HL-60 (cell line): ENCODE measurements at regions not wholly inside any gene's neighbourhood (a gene's known extent, or its start where the extent isn't known, plus 50 kb on each side); places are given as distances from the start of the nearest gene placed in this dataset.

Source experiments
- DNase-seq, 2 experiments: peaks; one replicate each; pipeline ENCODE4 v3.0.0-alpha.2; 2010 to 2020; ENCODE audit warnings: low read depth in 1 of 2, low spot score in 1 of 2
- H3K27ac ChIP-seq: fragments of 250-450 bp; sonication (Bioruptor Pico); replicated peaks from 2 replicates; pipeline ENCODE4 v1.5.1; 2020; ENCODE audit warnings: mild to moderate bottlenecking, moderate library complexity
- H3K27me3 ChIP-seq: fragments of 250-450 bp; sonication (Bioruptor Pico); 2 replicates; pipeline ENCODE4 v1.5.1; 2021; ENCODE audit warnings: mild to moderate bottlenecking, moderate library complexity; ENCODE audit not compliant: insufficient read depth, poor library complexity, severe bottlenecking
- H3K4me3 ChIP-seq: replicated peaks from 2 replicates; pipeline ENCODE4 v1.5.1; 2011; ENCODE audit warnings: mild to moderate bottlenecking, control low read depth, low read length; ENCODE audit not compliant: insufficient read depth
- GABPA ChIP-seq: IDR thresholded peaks from 2 replicates; pipeline ENCODE4 v1.6.1; 2012; ENCODE audit warnings: low read depth
- POLR2AphosphoS5 ChIP-seq: IDR thresholded peaks from 2 replicates; pipeline ENCODE4 v1.6.1; 2012; ENCODE audit warnings: low read depth
- SPI1 ChIP-seq: IDR thresholded peaks from 2 replicates; pipeline ENCODE4 v1.6.1; 2012; ENCODE audit warnings: low read depth, mild to moderate bottlenecking, borderline replicate concordance
- TF ChIP-seq, protein P1 (sequence below): IDR thresholded peaks from one replicate; pipeline ENCODE4 v1.5.1; 2011; ENCODE audit warnings: low read length, control low read depth, inconsistent platforms; ENCODE audit not compliant: insufficient read depth
- TF ChIP-seq, protein P2 (sequence below): IDR thresholded peaks from 2 replicates; pipeline ENCODE4 v1.6.1; 2012; ENCODE audit warnings: low read depth; ENCODE audit not compliant: insufficient replicate concordance

DNA sequence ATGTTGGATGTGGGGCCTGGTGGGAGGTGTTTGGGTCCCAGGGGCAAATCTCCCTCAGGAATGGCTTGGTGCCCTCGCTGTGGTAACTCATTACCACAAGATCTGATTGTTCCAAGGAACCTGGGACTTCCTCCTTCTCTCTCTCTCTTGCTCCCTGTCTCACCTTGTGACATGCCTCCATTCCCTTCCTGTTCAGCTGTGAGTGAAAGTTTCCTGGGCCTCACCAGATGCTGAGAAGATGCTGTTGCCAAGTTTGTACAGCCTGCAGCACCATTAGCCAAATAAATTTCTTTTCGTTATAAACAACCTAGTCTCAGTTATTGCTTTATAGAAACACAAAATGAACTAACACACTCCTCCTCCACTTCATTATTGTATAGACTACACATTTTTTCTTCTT is 759.8 kb upstream of the MDGA2 start:
- Histone ChIP-seq H3K27ac (no peak overlapping the region), H3K27me3 (no peaks in the 10 kb centered on the region), H3K4me3 (no peak overlapping the region)
- TF ChIP-seq POLR2AphosphoS5, result no peak
- TF ChIP-seq, protein P1, sequence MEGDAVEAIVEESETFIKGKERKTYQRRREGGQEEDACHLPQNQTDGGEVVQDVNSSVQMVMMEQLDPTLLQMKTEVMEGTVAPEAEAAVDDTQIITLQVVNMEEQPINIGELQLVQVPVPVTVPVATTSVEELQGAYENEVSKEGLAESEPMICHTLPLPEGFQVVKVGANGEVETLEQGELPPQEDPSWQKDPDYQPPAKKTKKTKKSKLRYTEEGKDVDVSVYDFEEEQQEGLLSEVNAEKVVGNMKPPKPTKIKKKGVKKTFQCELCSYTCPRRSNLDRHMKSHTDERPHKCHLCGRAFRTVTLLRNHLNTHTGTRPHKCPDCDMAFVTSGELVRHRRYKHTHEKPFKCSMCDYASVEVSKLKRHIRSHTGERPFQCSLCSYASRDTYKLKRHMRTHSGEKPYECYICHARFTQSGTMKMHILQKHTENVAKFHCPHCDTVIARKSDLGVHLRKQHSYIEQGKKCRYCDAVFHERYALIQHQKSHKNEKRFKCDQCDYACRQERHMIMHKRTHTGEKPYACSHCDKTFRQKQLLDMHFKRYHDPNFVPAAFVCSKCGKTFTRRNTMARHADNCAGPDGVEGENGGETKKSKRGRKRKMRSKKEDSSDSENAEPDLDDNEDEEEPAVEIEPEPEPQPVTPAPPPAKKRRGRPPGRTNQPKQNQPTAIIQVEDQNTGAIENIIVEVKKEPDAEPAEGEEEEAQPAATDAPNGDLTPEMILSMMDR, result no peak
- no peak for TF ChIP-seq SPI1
- TF ChIP-seq, protein P2, sequence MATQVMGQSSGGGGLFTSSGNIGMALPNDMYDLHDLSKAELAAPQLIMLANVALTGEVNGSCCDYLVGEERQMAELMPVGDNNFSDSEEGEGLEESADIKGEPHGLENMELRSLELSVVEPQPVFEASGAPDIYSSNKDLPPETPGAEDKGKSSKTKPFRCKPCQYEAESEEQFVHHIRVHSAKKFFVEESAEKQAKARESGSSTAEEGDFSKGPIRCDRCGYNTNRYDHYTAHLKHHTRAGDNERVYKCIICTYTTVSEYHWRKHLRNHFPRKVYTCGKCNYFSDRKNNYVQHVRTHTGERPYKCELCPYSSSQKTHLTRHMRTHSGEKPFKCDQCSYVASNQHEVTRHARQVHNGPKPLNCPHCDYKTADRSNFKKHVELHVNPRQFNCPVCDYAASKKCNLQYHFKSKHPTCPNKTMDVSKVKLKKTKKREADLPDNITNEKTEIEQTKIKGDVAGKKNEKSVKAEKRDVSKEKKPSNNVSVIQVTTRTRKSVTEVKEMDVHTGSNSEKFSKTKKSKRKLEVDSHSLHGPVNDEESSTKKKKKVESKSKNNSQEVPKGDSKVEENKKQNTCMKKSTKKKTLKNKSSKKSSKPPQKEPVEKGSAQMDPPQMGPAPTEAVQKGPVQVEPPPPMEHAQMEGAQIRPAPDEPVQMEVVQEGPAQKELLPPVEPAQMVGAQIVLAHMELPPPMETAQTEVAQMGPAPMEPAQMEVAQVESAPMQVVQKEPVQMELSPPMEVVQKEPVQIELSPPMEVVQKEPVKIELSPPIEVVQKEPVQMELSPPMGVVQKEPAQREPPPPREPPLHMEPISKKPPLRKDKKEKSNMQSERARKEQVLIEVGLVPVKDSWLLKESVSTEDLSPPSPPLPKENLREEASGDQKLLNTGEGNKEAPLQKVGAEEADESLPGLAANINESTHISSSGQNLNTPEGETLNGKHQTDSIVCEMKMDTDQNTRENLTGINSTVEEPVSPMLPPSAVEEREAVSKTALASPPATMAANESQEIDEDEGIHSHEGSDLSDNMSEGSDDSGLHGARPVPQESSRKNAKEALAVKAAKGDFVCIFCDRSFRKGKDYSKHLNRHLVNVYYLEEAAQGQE, result no peak
- TF ChIP-seq GABPA, result no peak
- DNase-seq, result no peak

DNA sequence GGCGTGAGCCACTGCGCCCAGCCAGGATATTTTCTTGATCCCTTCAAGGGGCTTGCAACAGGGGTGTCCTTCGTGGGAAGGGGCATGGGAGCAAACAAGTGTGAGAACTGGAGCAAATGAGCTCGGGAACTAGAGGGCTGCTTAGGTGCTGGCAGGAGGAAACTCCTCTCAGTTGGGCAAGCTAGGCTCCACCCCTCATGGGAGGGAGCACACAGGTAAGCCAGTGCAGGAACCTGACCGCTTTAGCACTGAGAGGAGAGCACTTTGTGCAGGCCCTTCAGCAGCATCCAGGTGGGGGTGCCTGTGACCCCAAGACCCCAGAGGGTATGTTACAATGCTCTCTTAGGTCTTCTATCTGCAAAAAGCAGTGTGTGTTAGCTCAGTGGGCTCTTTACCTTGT is 755.4 kb upstream of the MDGA2 start:
- Histone ChIP-seq H3K4me3 (no peak overlapping the region), H3K27ac (no peak overlapping the region), H3K27me3 (no peaks in the 10 kb centered on the region)
- no peak for DNase-seq
- TF ChIP-seq SPI1 (no peak), GABPA (no peak), POLR2AphosphoS5 (no peak)
- TF ChIP-seq, protein P1, result no peak
- TF ChIP-seq, protein P2, result no peak

DNA sequence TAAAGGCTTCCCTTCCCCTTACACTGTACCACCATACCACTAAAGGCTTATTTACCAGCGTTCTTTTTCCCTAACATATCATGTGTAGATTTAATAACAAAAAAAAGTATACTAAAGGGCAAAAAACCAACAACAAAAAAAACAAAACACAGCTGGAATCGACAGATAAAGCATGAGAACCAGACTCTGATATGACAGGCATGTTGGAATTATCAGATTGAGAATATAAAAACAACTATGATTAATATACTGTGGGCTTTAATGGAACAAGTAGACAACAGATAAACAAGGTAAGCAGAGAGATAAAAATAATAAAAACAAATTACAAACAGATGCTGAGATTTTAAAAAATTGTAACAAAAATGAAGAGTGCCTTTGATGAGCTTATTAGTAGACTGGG is 754.1 kb upstream of the MDGA2 start:
- Histone ChIP-seq H3K4me3 (no peak overlapping the region), H3K27me3 (no peaks in the 10 kb centered on the region), H3K27ac (no peak overlapping the region)
- TF ChIP-seq, protein P1, result no peak
- TF ChIP-seq POLR2AphosphoS5, result no peak
- no peak for TF ChIP-seq GABPA
- TF ChIP-seq, protein P2, result no peak
- no peak for TF ChIP-seq SPI1
- DNase-seq, result no peak
